OCI-LY1 (cell line): ENCODE measurements at regions not wholly inside any gene's neighbourhood (a gene's known extent, or its start where the extent isn't known, plus 50 kb on each side); places are given as distances from the start of the nearest gene placed in this dataset.

Source experiments
- H2AFZ ChIP-seq: fragments of 200-600 bp; sonication (generic), shearing (Covaris generic); 2 replicates; pipeline ENCODE4 v1.6.0; 2014; ENCODE audit warnings: antibody characterized with exemption, mild to moderate bottlenecking, low read length
- H3F3A ChIP-seq: fragments of 200-600 bp; sonication (generic), shearing (Covaris generic); 2 replicates; pipeline ENCODE4 v1.6.0; 2014; ENCODE audit warnings: mild to moderate bottlenecking, antibody characterized with exemption, low read length, moderate library complexity; ENCODE audit not compliant: insufficient read depth
- H3K27ac ChIP-seq: fragments of 200-600 bp; sonication (generic); 2 replicates; pipeline ENCODE4 v1.5.1; 2014; ENCODE audit warnings: low read length, mixed run types, mild to moderate bottlenecking, low read depth; ENCODE audit not compliant: poor library complexity, severe bottlenecking
- H3K27me3 ChIP-seq: fragments of 200-600 bp; sonication (generic); 2 replicates; pipeline ENCODE4 v1.6.0; 2014; ENCODE audit warnings: antibody characterized with exemption, mild to moderate bottlenecking, low read length, moderate library complexity; ENCODE audit not compliant: insufficient read depth
- H3K36me3 ChIP-seq: fragments of 200-600 bp; sonication (generic); 2 replicates; pipeline ENCODE4 v1.6.1; 2014; ENCODE audit warnings: mild to moderate bottlenecking, antibody characterized with exemption, low read length, moderate library complexity, mixed read lengths; ENCODE audit not compliant: insufficient read depth
- H3K4me1 ChIP-seq: fragments of 200-600 bp; sonication (generic); 2 replicates; pipeline ENCODE4 v1.5.1; 2014; ENCODE audit warnings: mild to moderate bottlenecking, low read length, moderate library complexity; ENCODE audit not compliant: insufficient read depth, severe bottlenecking
- H3K4me2 ChIP-seq: fragments of 200-600 bp; sonication (generic), shearing (Covaris generic); 2 replicates; pipeline ENCODE4 v1.6.1; 2014; ENCODE audit warnings: low read length
- H3K4me3 ChIP-seq: fragments of 200-600 bp; sonication (generic); 2 replicates; pipeline ENCODE4 v1.5.1; 2014; ENCODE audit warnings: low read length, low read depth, mild to moderate bottlenecking, mixed read lengths; ENCODE audit not compliant: poor library complexity, severe bottlenecking
- H3K79me2 ChIP-seq: fragments of 200-600 bp; shearing (Covaris generic); 2 replicates; pipeline ENCODE4 v1.6.1; 2016; ENCODE audit warnings: mixed run types, low read length, mixed read lengths; ENCODE audit not compliant: insufficient read depth
- H3K9ac ChIP-seq: fragments of 200-600 bp; sonication (generic), shearing (Covaris generic); 2 replicates; pipeline ENCODE4 v1.6.1; 2014; ENCODE audit warnings: mild to moderate bottlenecking, low read length, mixed read lengths
- H3K9me2 ChIP-seq: fragments of 200-600 bp; sonication (generic), shearing (Covaris generic); 2 replicates; pipeline ENCODE4 v1.6.1; 2014; ENCODE audit warnings: low read depth, mild to moderate bottlenecking, low read length, mixed read lengths
- H3K9me3 ChIP-seq: fragments of 200-600 bp; shearing (Covaris generic); 2 replicates; pipeline ENCODE4 v1.6.1; 2014; ENCODE audit warnings: low read length, mixed read lengths
- H4K20me1 ChIP-seq: fragments of 200-600 bp; sonication (generic), shearing (Covaris generic); 2 replicates; pipeline ENCODE4 v1.6.0; 2016; ENCODE audit warnings: mild to moderate bottlenecking, low read length; ENCODE audit not compliant: insufficient read depth
- CTCF ChIP-seq: fragments of 200-600 bp; sonication (generic), shearing (Covaris generic); IDR thresholded peaks from 2 replicates; pipeline ENCODE4 v1.5.1; 2017; ENCODE audit warnings: mild to moderate bottlenecking, antibody characterized with exemption, low read length, moderate library complexity, mixed read lengths
- EZH2 ChIP-seq: fragments of 200-600 bp; sonication (generic), shearing (Covaris generic); IDR thresholded peaks from 2 replicates; pipeline ENCODE4 v1.8.0; 2017; ENCODE audit warnings: borderline replicate concordance, mixed run types, mild to moderate bottlenecking, antibody characterized with exemption, low read length, moderate library complexity, mixed read lengths

- H3K36me3 ChIP-seq, result no peaks in the 10 kb centered on the region
- TF ChIP-seq CTCF (no peak), EZH2 (no peak)
- H3K4me1 ChIP-seq, result no peaks in the 10 kb centered on the region
- no peak overlapping the region for H3K9ac ChIP-seq
- no peaks in the 10 kb centered on the region for H3F3A ChIP-seq
- H2AFZ ChIP-seq, result no peak overlapping the region
- no peaks in the 10 kb centered on the region for H3K27me3 ChIP-seq
- H3K4me3 ChIP-seq, result no peak overlapping the region
- no peak overlapping the region for H3K4me2 ChIP-seq
- H3K9me3 ChIP-seq, result no peaks in the 10 kb centered on the region
- no peaks in the 10 kb centered on the region for H3K9me2 ChIP-seq
- H4K20me1 ChIP-seq, result no peaks in the 10 kb centered on the region
- H3K27ac ChIP-seq, result no peak overlapping the region
- no peaks in the 10 kb centered on the region for H3K79me2 ChIP-seq
Measured at GRCh38 chr14:25394791-25395391, 344.9 kb upstream of the STXBP6 start.

GRCh38 chr14:25394356-25394755 lies 344.4 kb upstream of the STXBP6 start:
- Histone ChIP-seq H3F3A (no peaks in the 10 kb centered on the region), H3K9me3 (no peaks in the 10 kb centered on the region), H3K9ac (no peak overlapping the region), H2AFZ (no peak overlapping the region), H3K4me3 (no peak overlapping the region), H3K4me2 (no peak overlapping the region), H3K27me3 (no peaks in the 10 kb centered on the region), H3K9me2 (no peaks in the 10 kb centered on the region), H3K4me1 (no peaks in the 10 kb centered on the region), H3K79me2 (no peaks in the 10 kb centered on the region), H4K20me1 (no peaks in the 10 kb centered on the region), H3K27ac (no peak overlapping the region), H3K36me3 (no peaks in the 10 kb centered on the region)
- TF ChIP-seq CTCF (no peak), EZH2 (no peak)

- H3K9ac ChIP-seq, result no peak overlapping the region
- no peaks in the 10 kb centered on the region for H3F3A ChIP-seq
- no peak overlapping the region for H3K4me3 ChIP-seq
- H3K4me2 ChIP-seq, result no peak overlapping the region
- H3K27me3 ChIP-seq, result no peaks in the 10 kb centered on the region
- no peaks in the 10 kb centered on the region for H4K20me1 ChIP-seq
- H3K27ac ChIP-seq, result no peak overlapping the region
- no peaks in the 10 kb centered on the region for H3K4me1 ChIP-seq
- no peak overlapping the region for H2AFZ ChIP-seq
- no peaks in the 10 kb centered on the region for H3K9me3 ChIP-seq
- no peaks in the 10 kb centered on the region for H3K9me2 ChIP-seq
- TF ChIP-seq CTCF (no peak), EZH2 (no peak)
- H3K79me2 ChIP-seq, result no peaks in the 10 kb centered on the region
- H3K36me3 ChIP-seq, result no peaks in the 10 kb centered on the region
Measured at GRCh38 chr14:25389948-25390347, 340.0 kb upstream of the STXBP6 start.
